Vagina (tissue), 2 donors: ENCODE measurements at regions not wholly inside any gene's neighbourhood (a gene's known extent, or its start where the extent isn't known, plus 50 kb on each side); places are given as distances from the start of the nearest gene placed in this dataset.

Experiments used
- DNase-seq, 2 donors: peaks; one replicate each; pipeline ENCODE4 v3.0.0-alpha.2; 2017; ENCODE audit errors: extremely low spot score in 2 of 2
- H3K27ac ChIP-seq: fragments of 200-600 bp; sonication (generic); one replicate; pipeline ENCODE4 v1.5.1; 2019
- H3K27me3 ChIP-seq: fragments of 200-600 bp; sonication (generic); one replicate; pipeline ENCODE4 v1.5.1; 2019
- H3K36me3 ChIP-seq, 2 donors: fragments of 200-600 bp; sonication (generic); one replicate each; pipeline ENCODE4 v1.5.1; 2017 to 2019
- H3K4me1 ChIP-seq: fragments of 200-600 bp; sonication (generic); one replicate; pipeline ENCODE4 v1.5.1; 2019
- H3K4me3 ChIP-seq, 2 donors: fragments of 200-600 bp; sonication (generic); 1 replicate in 1 of 2; 2 replicates in 1 of 2; pipeline ENCODE4 v1.5.1; 2016 to 2019
- H3K9me3 ChIP-seq: fragments of 200-600 bp; sonication (generic); one replicate; pipeline ENCODE4 v1.5.1; 2019
- POLR2A ChIP-seq, 2 donors: fragments of 450-650 bp; IDR thresholded peaks; one replicate each; pipeline ENCODE4 v1.6.1; 2017; ENCODE audit warnings: antibody characterized with exemption in 2 of 2, mild to moderate bottlenecking in 2 of 2, moderate library complexity in 2 of 2
- POLR2AphosphoS5 ChIP-seq, 2 donors: sonication (generic); formaldehyde crosslinking; IDR thresholded peaks; one replicate each; pipeline ENCODE4 v1.9.0; 2017; ENCODE audit warnings: antibody characterized with exemption in 2 of 2, mild to moderate bottlenecking in 2 of 2, low read depth in 1 of 2; ENCODE audit not compliant: insufficient read depth in 1 of 2
- intact Hi-C: fragments of 100-400 bp; cut with DNase I; formaldehyde crosslinking; loops from one replicate; pipeline ENCODE4 v1.15.1; 2023
- TF ChIP-seq, protein P1 (sequence below), 3 experiments: fragments of 450-650 bp in 2 of 3; fragments of 200-600 bp in 1 of 3; sonication (generic) in 1 of 3; IDR thresholded peaks; one replicate each; pipeline ENCODE4 v1.5.1; 2017 to 2019; ENCODE audit warnings: antibody characterized with exemption in 3 of 3, mild to moderate bottlenecking in 2 of 3, moderate library complexity in 2 of 3

DNA sequence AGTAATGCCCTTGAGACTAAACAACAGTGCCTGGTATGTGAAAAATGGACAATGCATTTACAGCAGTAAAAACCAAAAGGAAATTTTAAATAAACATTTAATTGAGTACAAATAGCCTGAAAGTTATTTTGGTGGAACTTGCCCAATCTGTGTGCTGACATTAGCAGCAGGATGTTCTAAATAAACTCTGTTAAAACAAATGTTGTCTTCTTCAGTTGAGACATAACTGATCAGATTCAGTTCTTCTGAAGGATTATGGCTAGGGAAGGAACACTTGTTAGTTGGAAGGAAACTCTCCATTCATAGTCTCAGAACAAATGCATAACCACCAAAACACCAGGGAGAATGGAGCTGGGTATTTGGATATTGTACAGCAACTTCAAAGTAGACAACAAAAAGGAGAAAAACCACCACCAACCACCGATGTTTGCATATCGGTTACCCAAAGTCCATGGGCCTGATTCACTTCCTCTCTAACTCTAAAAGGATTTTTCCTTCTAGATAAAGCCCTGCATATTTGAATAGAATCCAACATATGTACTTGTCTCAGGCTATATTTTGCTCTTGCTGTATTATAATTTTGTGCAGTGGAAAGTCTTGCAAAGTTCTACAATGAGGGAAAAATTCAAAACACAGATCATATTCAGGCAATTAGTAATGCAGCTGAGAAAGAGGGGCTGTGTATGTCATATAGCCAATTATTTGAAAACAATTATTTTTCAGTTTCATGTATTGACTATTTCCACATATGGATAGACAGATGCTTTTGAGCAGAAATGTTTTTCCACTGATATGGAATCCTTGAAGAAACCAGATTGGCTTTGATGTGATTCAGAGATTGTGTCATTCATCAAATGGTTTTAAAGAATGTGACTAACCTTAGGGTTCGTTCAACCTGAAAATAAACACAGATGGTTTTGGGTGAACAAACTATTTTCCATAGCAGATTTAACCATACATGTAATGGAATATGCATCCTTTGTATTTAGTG is 152.2 kb upstream of the BMP4 start:
- Histone ChIP-seq H3K36me3 (no peaks in the 10 kb centered on the region), H3K27me3 (no peaks in the 10 kb centered on the region), H3K27ac (no peak overlapping the region), H3K9me3 (no peaks in the 10 kb centered on the region), H3K4me1 (no peaks in the 10 kb centered on the region), H3K4me3 (no peak overlapping the region)
- TF ChIP-seq, protein P1, sequence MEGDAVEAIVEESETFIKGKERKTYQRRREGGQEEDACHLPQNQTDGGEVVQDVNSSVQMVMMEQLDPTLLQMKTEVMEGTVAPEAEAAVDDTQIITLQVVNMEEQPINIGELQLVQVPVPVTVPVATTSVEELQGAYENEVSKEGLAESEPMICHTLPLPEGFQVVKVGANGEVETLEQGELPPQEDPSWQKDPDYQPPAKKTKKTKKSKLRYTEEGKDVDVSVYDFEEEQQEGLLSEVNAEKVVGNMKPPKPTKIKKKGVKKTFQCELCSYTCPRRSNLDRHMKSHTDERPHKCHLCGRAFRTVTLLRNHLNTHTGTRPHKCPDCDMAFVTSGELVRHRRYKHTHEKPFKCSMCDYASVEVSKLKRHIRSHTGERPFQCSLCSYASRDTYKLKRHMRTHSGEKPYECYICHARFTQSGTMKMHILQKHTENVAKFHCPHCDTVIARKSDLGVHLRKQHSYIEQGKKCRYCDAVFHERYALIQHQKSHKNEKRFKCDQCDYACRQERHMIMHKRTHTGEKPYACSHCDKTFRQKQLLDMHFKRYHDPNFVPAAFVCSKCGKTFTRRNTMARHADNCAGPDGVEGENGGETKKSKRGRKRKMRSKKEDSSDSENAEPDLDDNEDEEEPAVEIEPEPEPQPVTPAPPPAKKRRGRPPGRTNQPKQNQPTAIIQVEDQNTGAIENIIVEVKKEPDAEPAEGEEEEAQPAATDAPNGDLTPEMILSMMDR (IDR thresholded peaks at IDR 0.05): no peak
- TF ChIP-seq POLR2AphosphoS5 (IDR thresholded peaks at IDR 0.05; ENCODE audit: insufficient read depth in 1 of 2, low read depth in 1 of 2): no peak
- no peak for TF ChIP-seq POLR2A (IDR thresholded peaks at IDR 0.05)
- no peak for DNase-seq
- intact Hi-C loops: no loop called here

DNA sequence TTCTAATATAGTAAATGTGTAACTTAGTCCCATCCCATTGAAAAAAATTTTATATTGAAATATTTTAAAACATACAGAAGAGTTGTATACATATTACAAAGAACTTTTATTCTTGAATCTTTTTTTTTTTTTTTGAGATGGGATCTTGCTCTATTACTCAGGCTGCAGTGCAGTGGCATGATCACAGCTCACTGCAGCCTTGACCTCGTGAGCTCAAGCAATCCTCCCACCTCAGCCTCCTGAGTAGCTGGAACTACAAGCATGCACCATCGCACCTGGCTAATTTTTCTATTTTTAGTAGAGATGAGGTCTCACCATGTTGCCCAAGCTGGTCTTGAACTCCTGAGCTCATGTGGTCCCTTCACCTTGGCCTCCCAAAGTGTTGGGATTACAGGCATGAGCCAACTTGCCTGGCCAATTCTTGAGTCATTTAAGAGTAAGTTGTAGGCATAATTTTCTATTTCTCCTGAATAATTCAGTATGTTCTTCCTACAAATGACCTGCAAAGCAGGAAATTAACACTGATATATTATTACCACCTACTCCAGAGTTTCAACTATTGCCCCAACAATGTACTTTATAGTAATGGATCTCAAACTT is 153.0 kb upstream of the BMP4 start:
- Histone ChIP-seq H3K4me3 (no peak overlapping the region), H3K27me3 (no peaks in the 10 kb centered on the region), H3K4me1 (no peaks in the 10 kb centered on the region), H3K36me3 (no peaks in the 10 kb centered on the region), H3K27ac (no peak overlapping the region), H3K9me3 (no peaks in the 10 kb centered on the region)
- intact Hi-C loops: no loop called here
- no peak for TF ChIP-seq POLR2A (IDR thresholded peaks at IDR 0.05)
- TF ChIP-seq, protein P1 (IDR thresholded peaks at IDR 0.05): no peak
- no peak for TF ChIP-seq POLR2AphosphoS5 (IDR thresholded peaks at IDR 0.05; ENCODE audit: insufficient read depth in 1 of 2, low read depth in 1 of 2)
- DNase-seq: no peak

DNA sequence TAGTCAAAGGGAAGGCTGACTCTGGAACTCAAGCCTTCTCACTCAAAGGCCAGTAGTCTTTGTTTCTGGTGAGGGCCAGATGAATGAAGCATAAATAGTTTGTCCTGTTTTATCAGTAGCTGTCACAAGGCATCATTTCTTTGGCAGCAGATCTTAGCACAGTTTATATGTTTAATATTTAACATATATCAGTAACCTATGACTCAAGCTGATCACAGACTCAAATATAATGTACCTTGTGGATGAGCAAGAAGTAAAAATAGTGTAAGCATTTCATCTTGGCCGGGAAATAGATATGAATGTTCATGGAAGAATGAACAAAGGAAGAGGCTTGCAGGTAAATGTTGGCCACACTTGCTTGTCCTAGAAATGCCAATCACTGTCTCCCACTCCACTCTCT is 158.3 kb upstream of the BMP4 start:
- no peak for DNase-seq
- no peak overlapping the region for H3K27ac ChIP-seq
- H3K4me3 ChIP-seq: no peak overlapping the region
- TF ChIP-seq POLR2AphosphoS5 (IDR thresholded peaks at IDR 0.05; ENCODE audit: insufficient read depth in 1 of 2, low read depth in 1 of 2) (no peak), POLR2A (IDR thresholded peaks at IDR 0.05) (no peak)
- TF ChIP-seq, protein P1 (IDR thresholded peaks at IDR 0.05): no peak
- intact Hi-C loops: no loop called here
- H3K27me3 ChIP-seq: no peaks in the 10 kb centered on the region
- no peaks in the 10 kb centered on the region for H3K36me3 ChIP-seq
- no peaks in the 10 kb centered on the region for H3K9me3 ChIP-seq
- no peaks in the 10 kb centered on the region for H3K4me1 ChIP-seq

DNA sequence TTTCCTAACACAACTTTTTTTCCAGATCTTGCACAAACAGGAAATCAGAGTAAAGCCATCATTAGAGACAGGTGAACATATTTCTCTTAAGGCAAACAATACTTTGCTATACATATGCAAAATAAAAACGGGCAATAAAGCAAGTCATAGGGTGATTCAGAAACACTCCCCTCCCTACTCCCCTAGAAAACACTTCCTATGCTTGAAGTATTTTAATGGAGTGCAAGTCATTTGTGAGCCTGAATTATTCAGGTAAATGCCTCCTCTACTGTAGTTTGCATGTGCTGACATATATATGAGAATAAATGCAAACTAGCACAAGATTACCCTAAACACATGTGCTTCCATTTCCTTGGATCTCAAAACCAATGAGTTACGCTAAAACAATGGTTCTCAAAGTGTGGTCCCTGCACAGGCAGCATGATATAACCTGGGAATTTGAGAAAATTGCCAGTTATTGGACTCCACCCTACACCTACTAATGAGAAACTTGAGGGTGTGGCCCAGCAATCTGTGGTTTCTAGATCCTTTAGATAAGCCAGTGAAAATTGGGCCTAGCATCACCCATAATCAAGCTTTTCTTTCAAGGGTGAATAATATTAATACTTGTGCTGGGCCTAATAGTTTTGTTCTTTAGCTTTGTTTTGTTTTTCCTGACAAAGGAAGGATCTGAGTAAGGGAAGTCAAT is 159.7 kb upstream of the BMP4 start:
- no peak for DNase-seq
- no peaks in the 10 kb centered on the region for H3K9me3 ChIP-seq
- intact Hi-C loops: no loop called here
- H3K4me1 ChIP-seq: no peaks in the 10 kb centered on the region
- H3K36me3 ChIP-seq: no peaks in the 10 kb centered on the region
- TF ChIP-seq, protein P1 (IDR thresholded peaks at IDR 0.05): no peak
- TF ChIP-seq POLR2AphosphoS5 (IDR thresholded peaks at IDR 0.05; ENCODE audit: insufficient read depth in 1 of 2, low read depth in 1 of 2): no peak
- no peak for TF ChIP-seq POLR2A (IDR thresholded peaks at IDR 0.05)
- H3K27me3 ChIP-seq: no peaks in the 10 kb centered on the region
- no peak overlapping the region for H3K4me3 ChIP-seq
- H3K27ac ChIP-seq: no peak overlapping the region
